T-cell (primary cell): ENCODE measurements at regions not wholly inside any gene's neighbourhood (a gene's known extent, or its start where the extent isn't known, plus 50 kb on each side); places are given as distances from the start of the nearest gene placed in this dataset.
"Not testable (repeated sequence)": the region's sequence is repeated elsewhere in the genome, so short reads cannot be mapped to it uniquely, and the experiment has no call there.

Source experiments
- ATAC-seq, 4 experiments: fragments of 200-7000 bp in 3 of 4; fragments of 150-1000 bp in 1 of 4; cut with Tn5 transposase; replicated peaks in 1 of 4; 1 replicate in 3 of 4; 2 replicates in 1 of 4; pipeline ENCODE4 v1.10.0; 2021; ENCODE audit warnings: moderate library complexity in 3 of 4, mild to moderate bottlenecking in 2 of 4, moderate number of reproducible peaks in 1 of 4
- CTCF ChIA-PET, 2 donors: fragments of 300-600 bp; sonication (Branson Sonifier 250); formaldehyde crosslinking; loops; one replicate each; lab custom pipeline; 2022; ENCODE audit warnings: antibody characterized with exemption in 2 of 2; lab: Charles Lee
- POLR2A ChIA-PET, 2 donors: fragments of 300-600 bp; sonication (Branson Sonifier 250); formaldehyde crosslinking; loops; one replicate each; lab custom pipeline; 2022; ENCODE audit warnings: antibody characterized with exemption in 2 of 2; lab: Charles Lee
- DNase-seq, 35 experiments: peaks; one replicate each; pipeline versions ENCODE4 v3.0.0 to v3.0.0-alpha.2; 2013 to 2023
- H3K27ac ChIP-seq: one replicate; pipeline ENCODE4 v1.5.1; 2013; ENCODE audit warnings: low read length
- H3K27me3 ChIP-seq, 2 experiments: replicated peaks in 1 of 2; 1 replicate in 1 of 2; 2 replicates in 1 of 2; pipeline versions ENCODE4 v1.6.1 to v1.7.0; 2013; ENCODE audit warnings: low read length in 1 of 2, mixed read lengths in 1 of 2; ENCODE audit not compliant: control insufficient read depth in 2 of 2, insufficient read depth in 2 of 2; ENCODE audit errors: extremely low read depth in 1 of 2
- H3K36me3 ChIP-seq, 2 donors: 1 replicate in 1 of 2; 2 replicates in 1 of 2; pipeline versions ENCODE4 v1.6.1 to v1.7.0; 2013; ENCODE audit warnings: low read length in 1 of 2; ENCODE audit not compliant: control insufficient read depth in 2 of 2, insufficient read depth in 1 of 2; ENCODE audit errors: extremely low read depth in 1 of 2
- H3K4me1 ChIP-seq, 2 experiments: 1 replicate in 1 of 2; 2 replicates in 1 of 2; pipeline versions ENCODE4 v1.6.1 to v1.7.0; 2013; ENCODE audit warnings: low read length in 2 of 2, mixed read lengths in 1 of 2; ENCODE audit not compliant: insufficient read depth in 2 of 2, control insufficient read depth in 1 of 2; ENCODE audit errors: extremely low read depth in 1 of 2
- H3K4me3 ChIP-seq, 2 donors: 1 replicate in 1 of 2; 2 replicates in 1 of 2; pipeline versions ENCODE4 v1.5.1 to v1.7.0; 2013; ENCODE audit warnings: mild to moderate bottlenecking in 2 of 2, low read length in 1 of 2, moderate library complexity in 1 of 2; ENCODE audit not compliant: control insufficient read depth in 1 of 2; ENCODE audit errors: extremely low read depth in 1 of 2
- H3K9me3 ChIP-seq: 2 replicates; pipeline ENCODE4 v1.7.0; 2013
- H3K27ac Mint-ChIP-seq, 2 donors: one replicate each; pipeline ENCODE4 v1.8.0; 2020 to 2021; ENCODE audit warnings: mild to moderate bottlenecking in 2 of 2, mixed read lengths in 2 of 2
- H3K27me3 Mint-ChIP-seq, 2 donors: one replicate each; pipeline ENCODE4 v1.8.0; 2021 to 2022; ENCODE audit warnings: mixed read lengths in 2 of 2
- H3K36me3 Mint-ChIP-seq: one replicate; pipeline ENCODE4 v1.8.0; 2021; ENCODE audit warnings: mixed read lengths
- H3K4me1 Mint-ChIP-seq, 3 donors: one replicate each; pipeline ENCODE4 v1.8.0; 2020 to 2022; ENCODE audit warnings: mixed read lengths in 3 of 3, mild to moderate bottlenecking in 1 of 3
- H3K4me3 Mint-ChIP-seq, 3 donors: one replicate each; pipeline ENCODE4 v1.8.0; 2020 to 2022; ENCODE audit warnings: mild to moderate bottlenecking in 3 of 3, mixed read lengths in 3 of 3, moderate library complexity in 3 of 3
- H3K9me3 Mint-ChIP-seq, 3 donors: one replicate each; pipeline ENCODE4 v1.8.0; 2020 to 2022; ENCODE audit warnings: mixed read lengths in 3 of 3
- WGBS: methylation state at CpG from one replicate; pipeline ENCODE4 v1.1.5; 2013; ENCODE audit warnings: missing lambda C conversion rate; ENCODE audit not compliant: insufficient coverage; 5-methylcytosine and 5-hydroxymethylcytosine counted together

DNA sequence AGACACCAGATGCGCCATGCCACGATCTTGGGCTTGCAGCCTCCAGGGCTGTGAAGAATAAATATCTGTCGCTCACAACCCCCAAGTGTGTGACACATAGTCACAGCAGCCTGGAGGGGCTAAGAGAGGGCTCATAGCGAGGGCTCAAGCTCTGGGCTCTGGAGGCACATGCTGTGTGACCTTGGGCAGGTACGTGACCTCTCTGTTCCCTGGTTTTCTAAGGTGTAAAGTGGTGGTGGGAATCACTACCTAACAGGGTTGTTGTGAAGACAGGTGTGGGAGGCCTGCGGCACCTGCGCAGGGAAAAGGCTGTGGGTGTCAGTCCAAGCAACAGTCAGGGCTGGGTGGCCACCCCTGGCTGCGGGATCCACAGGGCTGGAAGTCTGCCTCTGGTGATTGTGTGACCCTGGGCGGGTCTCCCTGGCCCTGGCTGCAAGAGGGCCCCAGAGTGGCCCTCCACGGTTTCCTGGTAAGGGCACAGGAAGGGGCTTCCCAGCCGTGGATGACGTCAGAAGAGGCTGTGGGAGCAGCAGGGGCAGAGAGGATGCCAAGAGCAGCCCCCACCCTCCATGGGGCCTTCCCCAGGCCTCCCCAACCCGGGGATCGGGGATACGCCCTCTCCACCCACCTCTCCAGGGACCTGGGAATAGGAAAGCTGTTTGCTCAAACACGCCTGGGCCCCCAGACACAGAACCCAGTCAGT is 218.8 kb upstream of the SGCG start:
- DNase-seq, result no peak
- H3K27me3 ChIP-seq, result no peaks in the 10 kb centered on the region
- H3K27ac Mint-ChIP-seq, result no peak overlapping the region
- no peak overlapping the region for H3K27ac ChIP-seq
- ChIA-PET CTCF (no interaction called here), POLR2A (no interaction called here)
- no peaks in the 10 kb centered on the region for H3K36me3 ChIP-seq
- ATAC-seq, result no peak
- no peak overlapping the region for H3K4me3 ChIP-seq
- no peaks in the 10 kb centered on the region for H3K27me3 Mint-ChIP-seq
- H3K4me1 Mint-ChIP-seq, result no peaks in the 10 kb centered on the region
- no peaks in the 10 kb centered on the region for H3K4me1 ChIP-seq
- H3K36me3 Mint-ChIP-seq, result no peaks in the 10 kb centered on the region
- H3K9me3 ChIP-seq, result no peaks in the 10 kb centered on the region
- 81% methylated on average over 12 of the region's 16 CpGs for WGBS
- H3K9me3 Mint-ChIP-seq, result no peaks in the 10 kb centered on the region
- H3K4me3 Mint-ChIP-seq, result no peak overlapping the region

- H3K36me3 ChIP-seq, H3K27ac ChIP-seq, H3K9me3 Mint-ChIP-seq, H3K9me3 ChIP-seq, H3K4me1 Mint-ChIP-seq, CTCF ChIA-PET, H3K4me3 Mint-ChIP-seq, H3K27me3 ChIP-seq, H3K4me3 ChIP-seq, ATAC-seq, POLR2A ChIA-PET, DNase-seq, H3K27ac Mint-ChIP-seq, H3K4me1 ChIP-seq, H3K27me3 Mint-ChIP-seq, H3K36me3 Mint-ChIP-seq: not testable (repeated sequence)
- 64% methylated on average over 4 of the region's 8 CpGs for WGBS
Observed at GRCh38 chr13:22963384-22964053, 217.3 kb upstream of the SGCG start.

DNA sequence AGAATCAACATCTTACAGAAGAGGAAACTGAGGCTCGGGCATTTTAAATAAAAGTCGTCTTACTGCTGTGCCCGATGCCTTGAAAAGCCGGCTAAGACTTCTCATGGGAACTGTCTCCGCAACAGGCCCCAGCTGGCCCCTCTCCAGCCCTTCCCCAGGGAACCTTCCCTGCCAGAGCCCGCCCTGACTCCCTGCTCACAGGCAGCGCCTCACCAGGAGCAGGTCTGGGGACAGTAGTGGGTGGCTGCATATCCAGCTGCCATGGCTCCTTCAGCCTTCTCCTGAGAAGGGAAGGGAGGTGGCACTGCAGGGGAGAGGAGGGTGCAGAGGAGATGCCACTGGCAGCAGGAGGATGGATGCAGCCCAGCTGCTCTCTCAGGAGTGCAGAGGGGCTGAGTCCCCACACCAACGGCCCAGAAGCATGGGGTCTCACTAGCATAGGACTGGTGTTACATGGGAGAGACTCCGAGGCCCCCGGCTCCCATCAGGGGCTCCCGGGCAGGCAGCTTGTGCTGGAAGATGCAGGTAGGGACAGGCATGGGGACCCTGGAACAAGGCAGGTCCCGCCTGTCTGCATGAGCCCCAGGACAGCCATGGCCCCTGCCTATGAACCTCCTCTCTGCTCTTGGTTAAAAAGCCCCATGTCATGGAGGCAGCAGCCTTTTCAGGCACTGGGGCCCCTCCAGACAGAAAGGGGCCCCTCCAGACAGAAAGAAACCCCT is 216.4 kb upstream of the SGCG start:
- Histone ChIP-seq H3K36me3 (no peaks in the 10 kb centered on the region), H3K4me1 (no peaks in the 10 kb centered on the region), H3K4me3 (no peak overlapping the region), H3K9me3 (no peaks in the 10 kb centered on the region), H3K27ac (no peak overlapping the region), H3K27me3 (no peaks in the 10 kb centered on the region)
- ATAC-seq (no peak), DNase-seq (no peak)
- H3K4me3 Mint-ChIP-seq, result no peak overlapping the region
- WGBS, result 65% methylated on average over 5 of the region's 12 CpGs
- no peak overlapping the region for H3K27ac Mint-ChIP-seq
- no peaks in the 10 kb centered on the region for H3K4me1 Mint-ChIP-seq
- ChIA-PET POLR2A (no interaction called here), CTCF (no interaction called here)
- H3K27me3 Mint-ChIP-seq, result no peaks in the 10 kb centered on the region
- H3K9me3 Mint-ChIP-seq, result no peaks in the 10 kb centered on the region
- H3K36me3 Mint-ChIP-seq, result no peaks in the 10 kb centered on the region

DNA sequence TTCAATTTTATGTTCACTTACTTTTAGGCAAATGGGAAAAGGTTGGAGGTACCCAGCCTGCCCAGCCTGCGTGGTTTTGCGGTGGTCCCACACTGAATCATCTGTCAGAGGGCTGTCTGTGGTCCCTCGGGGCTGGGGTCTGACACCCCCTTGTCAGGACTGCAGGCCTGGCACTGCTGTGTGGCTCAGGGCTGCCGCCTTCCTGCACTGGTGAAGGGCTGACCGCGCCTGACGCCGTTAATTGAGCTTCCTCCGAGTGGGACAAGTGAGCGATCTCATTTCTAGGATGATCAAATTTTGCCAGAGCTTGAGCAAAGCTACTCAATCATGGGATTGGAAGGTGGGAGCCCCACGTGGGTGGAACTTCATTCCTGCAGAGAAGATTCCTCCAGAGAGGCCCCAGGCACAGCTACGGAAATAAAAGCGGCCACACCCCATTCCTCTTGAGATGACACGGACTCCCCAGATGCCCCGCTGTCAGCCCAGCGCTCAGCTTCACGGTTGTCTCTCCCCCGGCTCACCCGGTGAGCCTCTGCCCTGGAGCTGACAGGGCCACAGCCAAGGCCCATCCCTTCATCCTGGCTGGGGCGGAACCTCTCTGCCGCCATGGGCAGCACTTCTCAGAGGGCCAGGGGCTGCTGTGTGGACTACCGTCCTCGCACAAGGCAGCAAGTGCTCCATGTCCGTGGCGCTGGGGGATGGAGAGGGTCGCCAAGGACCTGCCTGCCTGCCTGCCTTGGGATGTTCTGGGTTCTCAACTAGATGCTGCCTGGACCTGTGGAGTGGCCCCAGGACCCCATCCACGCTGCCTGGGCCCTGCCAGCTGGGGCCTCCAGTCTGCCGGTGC is 215.5 kb upstream of the SGCG start:
- H3K9me3 ChIP-seq, H3K36me3 Mint-ChIP-seq, H3K27ac Mint-ChIP-seq, H3K4me1 Mint-ChIP-seq, ATAC-seq, H3K9me3 Mint-ChIP-seq, DNase-seq, H3K36me3 ChIP-seq, H3K27me3 ChIP-seq, H3K4me1 ChIP-seq, H3K4me3 Mint-ChIP-seq, POLR2A ChIA-PET, H3K27ac ChIP-seq, CTCF ChIA-PET, H3K27me3 Mint-ChIP-seq, H3K4me3 ChIP-seq: not testable (repeated sequence)
- WGBS, result 88% methylated on average over 20 of the region's 28 CpGs

- H3K4me1 ChIP-seq, H3K27ac Mint-ChIP-seq, H3K27me3 ChIP-seq, H3K9me3 ChIP-seq, H3K4me3 Mint-ChIP-seq, DNase-seq, H3K27me3 Mint-ChIP-seq, POLR2A ChIA-PET, H3K27ac ChIP-seq, CTCF ChIA-PET, H3K4me3 ChIP-seq, ATAC-seq, H3K9me3 Mint-ChIP-seq, H3K4me1 Mint-ChIP-seq, H3K36me3 Mint-ChIP-seq, H3K36me3 ChIP-seq: not testable (repeated sequence)
- whole genome bisulfite sequencing, result 80% methylated on average over 2 of the region's 8 CpGs
Observed at GRCh38 chr13:22965858-22966239, 214.9 kb upstream of the SGCG start.

GRCh38 chr13:22966753-22967152 is 214.0 kb upstream of the SGCG start:
- H3K4me1 ChIP-seq, H3K4me3 ChIP-seq, CTCF ChIA-PET, H3K27ac Mint-ChIP-seq, H3K36me3 Mint-ChIP-seq, H3K27me3 ChIP-seq, ATAC-seq, H3K27me3 Mint-ChIP-seq, DNase-seq, H3K9me3 ChIP-seq, H3K4me3 Mint-ChIP-seq, H3K36me3 ChIP-seq, H3K4me1 Mint-ChIP-seq, H3K27ac ChIP-seq, POLR2A ChIA-PET, H3K9me3 Mint-ChIP-seq: not testable (repeated sequence)
- 80% methylated on average over 2 of the region's 13 CpGs for WGBS
